ENCODE measurements at regions not wholly inside any gene's neighbourhood (a gene's known extent, or its start where the extent isn't known, plus 50 kb on each side); places are given as distances from the start of the nearest gene placed in this dataset.

DNA sequence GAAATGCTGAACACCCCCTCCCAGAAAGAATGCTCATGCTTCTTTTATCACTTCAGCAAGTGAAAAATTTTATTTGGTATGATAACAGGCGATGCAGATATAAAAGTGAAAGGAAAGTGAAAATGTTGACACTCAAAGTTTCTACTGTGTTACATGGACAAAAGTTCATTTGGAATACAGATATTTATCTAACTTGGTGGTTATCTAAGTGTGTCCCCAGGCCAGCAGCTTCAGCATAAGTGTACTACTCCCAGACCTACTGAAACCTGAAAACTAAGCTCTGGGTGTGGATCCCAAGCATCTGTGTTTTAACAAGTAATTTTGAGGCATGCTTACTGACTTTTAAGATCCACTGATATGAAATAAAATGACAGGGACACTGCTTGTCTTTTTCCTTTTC is 157.1 kb upstream of the BCHE start:
- Mint-ChIP-seq H3K9me3 (peaks cover 0 to 7% (median 4%) of the 10 kb centered on the region in 7 donors), H3K4me3 (no peak overlapping the region), H3K4me1 (no peaks in the 10 kb centered on the region), H3K36me3 (no peaks in the 10 kb centered on the region), H3K27ac (no peak overlapping the region), H3K27me3 (ENCODE audit: low read depth in 3 of 3) (peaks cover 0 to 2% (median 0%) of the 10 kb centered on the region in 3 donors)
- Histone ChIP-seq H4K20me1 (ENCODE audit: insufficient read depth, low read length) (no peaks in the 10 kb centered on the region), H2AFZ (ENCODE audit: insufficient read depth, low read depth, low read length, poor library complexity, severe bottlenecking) (no peak overlapping the region), H3K79me2 (ENCODE audit: insufficient read depth, low read length) (no peaks in the 10 kb centered on the region), H3K9me3 (replicated peaks in 1 of 2; ENCODE audit: control insufficient read depth in 1 of 2, insufficient read depth in 1 of 2, low read length in 2 of 2) (peaks cover 0 to 3% of the 10 kb centered on the region in 2 donors), H3K4me1 (ENCODE audit: control insufficient read depth in 1 of 2, insufficient read depth in 2 of 2, low read length in 2 of 2) (no peaks in the 10 kb centered on the region), H3K36me3 (replicated peaks in 1 of 2; ENCODE audit: control insufficient read depth in 1 of 2, insufficient read depth in 2 of 2, low read length in 2 of 2) (no peaks in the 10 kb centered on the region), H3K9ac (ENCODE audit: insufficient read depth, low read length, poor library complexity, severe bottlenecking) (no peak overlapping the region), H3K4me2 (replicated peaks; ENCODE audit: extremely low read depth, low read length, poor library complexity, severe bottlenecking) (no peak overlapping the region), H3K27me3 (ENCODE audit: control insufficient read depth in 2 of 2, insufficient read depth in 2 of 2, low read length in 2 of 2) (no peaks in the 10 kb centered on the region), H3K4me3 (replicated peaks in 1 of 3; ENCODE audit: low read depth in 2 of 3, low read length in 3 of 3) (no peak overlapping the region), H3K27ac (ENCODE audit: low read depth in 1 of 2, low read length in 2 of 2) (no peak overlapping the region)
- WGBS (ENCODE audit: insufficient coverage) = no CpG with 5 or more reads among the region's 1 CpG
- no peak for DNase-seq
- TF ChIP-seq, protein P1, sequence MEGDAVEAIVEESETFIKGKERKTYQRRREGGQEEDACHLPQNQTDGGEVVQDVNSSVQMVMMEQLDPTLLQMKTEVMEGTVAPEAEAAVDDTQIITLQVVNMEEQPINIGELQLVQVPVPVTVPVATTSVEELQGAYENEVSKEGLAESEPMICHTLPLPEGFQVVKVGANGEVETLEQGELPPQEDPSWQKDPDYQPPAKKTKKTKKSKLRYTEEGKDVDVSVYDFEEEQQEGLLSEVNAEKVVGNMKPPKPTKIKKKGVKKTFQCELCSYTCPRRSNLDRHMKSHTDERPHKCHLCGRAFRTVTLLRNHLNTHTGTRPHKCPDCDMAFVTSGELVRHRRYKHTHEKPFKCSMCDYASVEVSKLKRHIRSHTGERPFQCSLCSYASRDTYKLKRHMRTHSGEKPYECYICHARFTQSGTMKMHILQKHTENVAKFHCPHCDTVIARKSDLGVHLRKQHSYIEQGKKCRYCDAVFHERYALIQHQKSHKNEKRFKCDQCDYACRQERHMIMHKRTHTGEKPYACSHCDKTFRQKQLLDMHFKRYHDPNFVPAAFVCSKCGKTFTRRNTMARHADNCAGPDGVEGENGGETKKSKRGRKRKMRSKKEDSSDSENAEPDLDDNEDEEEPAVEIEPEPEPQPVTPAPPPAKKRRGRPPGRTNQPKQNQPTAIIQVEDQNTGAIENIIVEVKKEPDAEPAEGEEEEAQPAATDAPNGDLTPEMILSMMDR (IDR thresholded peaks at IDR 0.05) = no peak
- intact Hi-C loops (cut with micrococcal nuclease) = no loop called here

DNA sequence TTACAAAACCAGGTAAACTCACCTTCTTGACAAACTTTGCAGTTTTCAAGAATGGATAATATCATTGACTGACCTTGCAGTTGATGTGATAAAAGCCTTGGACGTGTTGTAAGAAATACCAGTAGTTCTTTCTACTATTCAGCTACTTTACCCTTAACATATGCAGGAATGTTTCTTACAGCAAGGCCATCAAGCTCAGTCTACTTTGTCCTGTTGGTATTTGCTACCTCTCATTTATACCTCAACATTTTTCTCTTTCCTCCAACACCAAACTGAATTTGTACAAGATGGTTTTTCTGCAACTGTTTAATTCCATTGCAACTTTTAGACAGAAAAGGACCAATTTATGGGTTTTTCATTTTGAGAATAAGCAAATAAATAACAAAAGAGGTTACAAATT is 147.4 kb upstream of the BCHE start:
- Histone ChIP-seq H4K20me1 (ENCODE audit: insufficient read depth, low read length) (no peaks in the 10 kb centered on the region), H3K27me3 (ENCODE audit: control insufficient read depth in 2 of 2, insufficient read depth in 2 of 2, low read length in 2 of 2) (no peaks in the 10 kb centered on the region), H3K9me3 (replicated peaks in 1 of 2; ENCODE audit: control insufficient read depth in 1 of 2, insufficient read depth in 1 of 2, low read length in 2 of 2) (peaks cover 0 to 9% of the 10 kb centered on the region in 2 donors), H3K4me1 (ENCODE audit: control insufficient read depth in 1 of 2, insufficient read depth in 2 of 2, low read length in 2 of 2) (no peaks in the 10 kb centered on the region), H3K4me2 (replicated peaks; ENCODE audit: extremely low read depth, low read length, poor library complexity, severe bottlenecking) (no peak overlapping the region), H3K36me3 (replicated peaks in 1 of 2; ENCODE audit: control insufficient read depth in 1 of 2, insufficient read depth in 2 of 2, low read length in 2 of 2) (no peaks in the 10 kb centered on the region), H3K9ac (ENCODE audit: insufficient read depth, low read length, poor library complexity, severe bottlenecking) (no peak overlapping the region), H3K79me2 (ENCODE audit: insufficient read depth, low read length) (no peaks in the 10 kb centered on the region), H2AFZ (ENCODE audit: insufficient read depth, low read depth, low read length, poor library complexity, severe bottlenecking) (no peak overlapping the region), H3K27ac (ENCODE audit: low read depth in 1 of 2, low read length in 2 of 2) (no peak overlapping the region), H3K4me3 (replicated peaks in 1 of 3; ENCODE audit: low read depth in 2 of 3, low read length in 3 of 3) (no peak overlapping the region)
- WGBS (ENCODE audit: insufficient coverage) = no CpG with 5 or more reads among the region's 1 CpG
- Mint-ChIP-seq H3K36me3 (no peaks in the 10 kb centered on the region), H3K27me3 (ENCODE audit: low read depth in 3 of 3) (no peaks in the 10 kb centered on the region), H3K9me3 (peaks cover 0 to 6% (median 2%) of the 10 kb centered on the region in 7 donors), H3K27ac (no peak overlapping the region), H3K4me1 (no peaks in the 10 kb centered on the region), H3K4me3 (no peak overlapping the region)
- intact Hi-C loops (cut with micrococcal nuclease) = no loop called here
- TF ChIP-seq, protein P1 (IDR thresholded peaks at IDR 0.05) = no peak
- no peak for DNase-seq

Data from CD14-positive monocyte (primary cell).